Activated CD8-positive, alpha-beta memory T cell treated with anti-CD3 and anti-CD28 coated beads, Interleukin-2, amount 50 U/mL, for 1 hour (primary cell): ENCODE measurements at regions not wholly inside any gene's neighbourhood (a gene's known extent, or its start where the extent isn't known, plus 50 kb on each side); places are given as distances from the start of the nearest gene placed in this dataset.

Experiments used
- DNase-seq: peaks from one replicate; pipeline ENCODE4 v3.0.0-alpha.2; 2020; ENCODE audit errors: extremely low read depth

GRCh38 chr3:101081999-101082398 is 88.8 kb upstream of the ABI3BP start:
- no peak for DNase-seq

GRCh38 chr3:101081446-101081845 is 88.2 kb upstream of the ABI3BP start:
- DNase-seq = no peak

GRCh38 chr3:101077361-101078011 is 84.3 kb upstream of the ABI3BP start:
- no peak for DNase-seq

GRCh38 chr3:101074518-101074917 is 81.3 kb upstream of the ABI3BP start:
- DNase-seq = no peak

GRCh38 chr3:101072300-101072699 is 79.1 kb upstream of the ABI3BP start:
- DNase-seq = no peak

- DNase-seq = no peak
Measured at GRCh38 chr3:101070799-101071121, 77.5 kb upstream of the ABI3BP start.

- DNase-seq = peak; percentile 1
Measured at GRCh38 chr3:101069901-101070798, 76.9 kb upstream of the ABI3BP start.

- DNase-seq = no peak
Measured at GRCh38 chr3:101068876-101069606, 75.8 kb upstream of the ABI3BP start.

- DNase-seq = no peak
Measured at GRCh38 chr3:101066711-101067129, 73.5 kb upstream of the ABI3BP start.

GRCh38 chr3:101065962-101066361 is 72.7 kb upstream of the ABI3BP start:
- no peak for DNase-seq

GRCh38 chr3:101063401-101063800 is 70.2 kb upstream of the ABI3BP start:
- no peak for DNase-seq

- no peak for DNase-seq
Measured at GRCh38 chr3:101061312-101061711, 68.1 kb upstream of the ABI3BP start.

GRCh38 chr3:101050866-101051265 is 57.6 kb upstream of the ABI3BP start:
- no peak for DNase-seq

- DNase-seq = no peak
Measured at GRCh38 chr3:101050046-101050445, 56.8 kb upstream of the ABI3BP start.

GRCh38 chr3:101049532-101049931 is 56.3 kb upstream of the ABI3BP start:
- no peak for DNase-seq

GRCh38 chr3:101043687-101044078 is 50.5 kb upstream of the ABI3BP start:
- no peak for DNase-seq

- no peak for DNase-seq
Measured at GRCh38 chr3:101042996-101043686, 49.9 kb upstream of the ABI3BP start.
